Lower leg skin (tissue), 4 donors: ENCODE measurements at regions not wholly inside any gene's neighbourhood (a gene's known extent, or its start where the extent isn't known, plus 50 kb on each side); places are given as distances from the start of the nearest gene placed in this dataset.

Source experiments
- DNase-seq, 2 donors: peaks; one replicate each; pipeline ENCODE4 v3.0.0-alpha.2; 2019; ENCODE audit warnings: low spot score in 2 of 2
- H3K4me3 ChIP-seq: fragments of 200-600 bp; sonication (generic); 2 replicates; pipeline ENCODE4 v1.5.1; 2017; ENCODE audit warnings: mild to moderate bottlenecking, low read depth; ENCODE audit not compliant: poor library complexity, severe bottlenecking
- CTCF ChIP-seq, 3 donors: fragments of 450-650 bp; IDR thresholded peaks; one replicate each; pipeline ENCODE4 v1.5.1; 2016; ENCODE audit warnings: antibody characterized with exemption in 3 of 3, mild to moderate bottlenecking in 3 of 3, moderate library complexity in 2 of 3
- POLR2A ChIP-seq, 2 donors: fragments of 450-650 bp; IDR thresholded peaks; one replicate each; pipeline ENCODE4 v1.6.1; 2016 to 2017; ENCODE audit warnings: antibody characterized with exemption in 2 of 2, mild to moderate bottlenecking in 1 of 2, moderate library complexity in 1 of 2
- WGBS, 2 donors: methylation state at CpG; one replicate each; pipeline ENCODE4 v1.1.5; 2018; 5-methylcytosine and 5-hydroxymethylcytosine counted together
- intact Hi-C: fragments of 100-400 bp; cut with DNase I; formaldehyde crosslinking; loops from one replicate; pipeline ENCODE4 v1.15.0; 2023; ENCODE audit warnings: low total_unique reads

DNA sequence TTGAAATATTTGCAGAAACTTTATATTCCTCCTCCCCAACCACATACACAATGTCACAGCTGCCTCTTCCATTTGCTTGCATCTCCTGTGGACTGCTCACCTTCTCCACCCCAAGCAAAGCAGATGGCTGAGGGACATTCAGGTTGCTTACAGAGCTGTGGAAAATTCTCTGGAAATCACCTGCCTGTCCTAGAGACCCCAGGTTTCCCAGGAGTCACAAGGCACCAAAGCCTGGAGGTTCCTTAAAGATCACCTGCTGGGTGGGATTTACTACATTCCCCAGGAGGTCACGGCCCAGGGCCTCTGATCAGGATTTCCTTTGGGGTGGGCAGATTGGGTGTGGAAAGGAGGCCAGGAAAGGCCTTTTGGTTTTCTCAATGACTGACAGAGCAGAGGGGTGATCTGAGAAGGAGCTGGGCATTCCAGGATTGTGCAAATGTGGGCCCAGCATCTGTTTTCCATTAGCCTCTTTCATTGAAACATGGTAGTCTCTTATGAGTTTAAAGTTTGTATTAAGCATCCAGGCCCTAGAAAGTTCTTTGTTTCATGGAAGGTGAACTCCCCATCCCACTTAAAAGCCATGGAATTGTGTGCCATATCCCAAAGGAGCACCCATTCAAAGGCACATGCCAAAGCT is 410.7 kb upstream of the TNP1 start:
- TF ChIP-seq POLR2A (IDR thresholded peaks at IDR 0.05), result no peak
- TF ChIP-seq CTCF (IDR thresholded peaks at IDR 0.05), result no peak
- intact Hi-C loops, result no loop called here
- WGBS, 2 donors, result 83 to 100% methylated on average over 1 of the region's 1 CpG
- DNase-seq, result no peak
- no peak overlapping the region for H3K4me3 ChIP-seq

DNA sequence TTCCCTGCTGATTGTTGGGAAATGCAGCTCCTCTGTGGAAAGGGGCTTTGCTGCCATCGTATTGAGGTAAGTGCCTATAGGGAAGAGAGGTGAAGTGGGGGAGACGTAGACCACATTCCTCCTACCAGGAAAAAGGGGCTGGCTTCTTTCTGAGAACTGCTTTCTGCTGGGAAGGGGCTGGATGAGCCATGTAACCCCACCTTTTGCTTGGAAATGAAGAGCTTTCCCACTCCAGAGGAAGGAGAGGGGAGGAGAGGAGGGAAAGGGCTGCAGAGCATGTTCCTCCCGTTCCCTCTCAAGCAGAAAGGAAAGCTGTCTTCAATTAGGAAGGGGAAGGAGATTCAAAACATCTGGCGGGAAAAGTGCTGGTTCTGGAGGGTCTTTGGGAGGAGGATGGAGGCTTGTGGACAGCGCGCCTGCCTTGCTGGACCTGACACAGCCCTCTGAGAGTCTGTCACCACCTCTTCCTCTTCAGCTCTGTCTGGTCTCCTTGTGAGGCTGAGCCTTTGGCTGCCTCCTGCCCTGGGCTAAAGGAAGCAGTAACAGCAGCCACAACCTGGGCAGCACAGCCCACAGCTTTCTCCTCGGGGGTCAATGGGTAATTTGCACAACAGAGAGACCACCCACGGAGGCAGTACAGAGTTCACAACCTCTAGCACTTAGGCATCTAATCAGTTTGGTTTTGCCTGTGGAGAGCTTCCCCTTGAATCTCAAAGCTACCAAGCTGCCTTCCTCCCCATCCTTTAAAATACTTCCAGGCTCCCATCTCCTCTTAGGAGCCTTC is 410.0 kb upstream of the TNP1 start:
- intact Hi-C loops, result no loop called here
- 45 to 59% methylated on average over 8 of the region's 8 CpGs for WGBS, 2 donors
- no peak for DNase-seq
- TF ChIP-seq CTCF (IDR thresholded peaks at IDR 0.05) (no peak), POLR2A (IDR thresholded peaks at IDR 0.05) (no peak)
- no peak overlapping the region for H3K4me3 ChIP-seq

GRCh38 chr2:217268978-217269377 is 409.1 kb upstream of the TNP1 start:
- WGBS, 2 donors, result 87 to 90% methylated on average over 7 of the region's 7 CpGs
- no peak overlapping the region for H3K4me3 ChIP-seq
- intact Hi-C loops, result no loop called here
- TF ChIP-seq CTCF (IDR thresholded peaks at IDR 0.05), result no peak
- no peak for TF ChIP-seq POLR2A (IDR thresholded peaks at IDR 0.05)
- DNase-seq, result no peak

GRCh38 chr2:217267758-217268157 is 407.9 kb upstream of the TNP1 start:
- DNase-seq, result no peak
- intact Hi-C loops, result no loop called here
- 75 to 83% methylated on average over 1 of the region's 1 CpG for WGBS, 2 donors
- H3K4me3 ChIP-seq, result no peak overlapping the region
- TF ChIP-seq CTCF (IDR thresholded peaks at IDR 0.05) (no peak), POLR2A (IDR thresholded peaks at IDR 0.05) (no peak)

GRCh38 chr2:217263756-217264155 is 403.9 kb upstream of the TNP1 start:
- TF ChIP-seq CTCF (IDR thresholded peaks at IDR 0.05), result no peak
- no peak for TF ChIP-seq POLR2A (IDR thresholded peaks at IDR 0.05)
- no peak overlapping the region for H3K4me3 ChIP-seq
- intact Hi-C loops, result no loop called here
- DNase-seq, result no peak
- WGBS, 2 donors, result 66% methylated on average over 3 of the region's 3 CpGs
